Activated CD4-positive, alpha-beta T cell treated with anti-CD3 and anti-CD28 coated beads, Interleukin-2, amount 50 U/mL, for 48 hours (primary cell): ENCODE measurements at regions not wholly inside any gene's neighbourhood (a gene's known extent, or its start where the extent isn't known, plus 50 kb on each side); places are given as distances from the start of the nearest gene placed in this dataset.
"Not testable (repeated sequence)": the region's sequence is repeated elsewhere in the genome, so short reads cannot be mapped to it uniquely, and the experiment has no call there.

Experiments used
- DNase-seq, 2 experiments: peaks; one replicate each; pipeline ENCODE4 v3.0.0-alpha.2; 2020

DNA sequence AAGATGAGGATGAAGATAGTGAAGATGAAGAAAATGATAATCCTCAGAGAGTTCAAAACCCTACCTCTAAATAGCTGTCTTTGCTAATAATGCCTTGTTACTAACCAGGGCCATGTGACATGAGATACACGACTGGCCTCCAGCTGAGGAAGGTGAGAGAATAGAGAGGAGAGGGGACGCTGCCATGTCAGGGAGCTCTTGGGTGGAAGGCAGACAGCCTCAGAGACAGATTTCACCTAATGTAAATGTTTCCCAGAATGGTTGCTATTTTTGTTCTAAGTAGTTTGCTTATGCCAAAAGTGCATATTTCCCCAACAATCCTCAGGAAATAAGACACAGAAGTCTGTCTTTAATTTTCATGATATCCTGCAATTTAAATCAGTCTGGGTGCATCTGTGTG, 138.4 kb downstream of the ELOVL4 start:
- no peak for DNase-seq

DNA sequence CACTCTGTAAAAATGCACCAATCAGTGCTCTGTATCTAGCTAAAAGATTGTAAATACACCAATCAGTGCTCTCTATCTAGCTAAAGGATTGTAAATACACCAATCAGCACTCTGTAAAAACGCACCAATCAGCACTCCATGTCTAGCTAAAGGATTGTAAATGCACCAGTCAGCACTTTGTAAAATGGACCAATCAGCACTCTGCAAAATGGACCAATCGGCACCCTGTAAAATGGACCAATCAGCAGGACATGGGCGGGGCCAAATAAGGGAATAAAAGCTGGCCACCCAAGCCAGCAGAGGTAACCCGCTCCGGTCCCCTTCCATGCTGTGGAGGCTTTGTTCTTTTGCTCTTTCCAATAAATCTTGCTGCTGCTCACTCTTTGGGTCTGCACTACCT, 140.7 kb downstream of the ELOVL4 start:
- DNase-seq, result not testable (repeated sequence)

DNA sequence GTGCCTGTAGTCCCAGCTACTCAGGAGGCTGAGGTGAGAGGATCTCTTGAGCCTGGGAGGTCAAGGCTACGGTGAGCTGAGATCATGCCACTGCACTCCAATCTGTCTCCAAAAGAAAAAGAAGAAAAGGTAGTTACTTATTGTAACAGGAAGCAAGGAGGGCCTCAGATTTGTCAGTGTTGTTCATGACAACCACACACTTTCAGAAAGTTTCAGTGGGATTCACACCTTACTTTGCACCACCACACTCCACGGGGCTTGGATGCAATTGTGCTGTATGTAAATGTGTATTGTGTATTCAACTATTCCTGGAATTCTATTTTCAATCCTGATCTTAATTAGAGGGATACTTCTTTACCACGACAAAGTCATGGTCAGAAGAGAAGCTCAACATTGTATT, 142.6 kb downstream of the ELOVL4 start:
- DNase-seq, result no peak

DNA sequence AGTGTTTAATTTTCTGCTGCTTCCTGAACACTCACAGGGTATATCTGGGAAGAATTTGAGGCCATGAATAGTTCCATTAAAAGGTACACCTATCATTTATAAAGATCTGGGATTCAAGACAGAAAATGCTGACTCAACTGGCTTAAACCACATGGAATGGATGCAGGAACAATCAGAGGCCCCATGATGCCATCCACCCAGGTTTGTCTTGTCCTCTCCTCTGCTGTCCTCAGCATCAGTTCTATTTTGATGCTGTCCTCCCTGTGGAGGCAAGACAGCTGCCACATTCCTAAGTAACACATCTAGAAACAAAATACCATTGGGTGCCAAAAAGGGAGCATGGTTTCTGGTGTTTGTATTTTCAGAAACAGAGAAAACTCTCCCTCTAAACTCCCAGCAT, 143.4 kb downstream of the ELOVL4 start:
- DNase-seq, result no peak

DNA sequence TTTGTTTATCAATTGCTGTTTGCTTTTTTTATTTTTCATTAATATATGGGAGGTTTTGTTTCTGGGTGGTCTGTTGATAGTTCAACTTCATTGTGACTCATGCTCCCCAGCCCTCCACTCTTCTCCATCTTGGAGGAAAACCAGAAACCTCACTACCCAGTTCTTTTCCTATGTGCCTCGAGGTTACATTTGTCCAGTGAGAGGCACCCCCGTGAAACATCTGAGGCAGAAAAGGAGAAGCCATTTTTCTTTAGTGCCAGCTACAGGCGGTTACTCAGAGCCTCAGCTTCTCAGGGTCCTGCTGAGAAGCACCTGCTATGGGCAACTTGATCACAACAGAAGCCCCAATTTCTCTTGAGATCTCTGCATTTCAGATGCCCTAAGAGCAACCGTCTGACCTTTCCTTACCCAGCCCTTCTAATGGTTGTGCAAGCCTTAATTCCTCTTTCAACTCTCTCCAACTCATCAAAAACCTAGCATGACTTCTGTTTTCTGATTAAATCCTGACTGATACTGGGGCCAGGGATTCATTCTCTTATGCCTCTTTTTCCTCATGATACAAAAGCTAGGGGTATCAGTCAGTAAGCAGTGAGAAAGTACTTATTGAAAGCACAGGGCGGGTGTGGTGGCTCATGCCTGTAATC, 144.6 kb downstream of the ELOVL4 start:
- DNase-seq, result no peak

DNA sequence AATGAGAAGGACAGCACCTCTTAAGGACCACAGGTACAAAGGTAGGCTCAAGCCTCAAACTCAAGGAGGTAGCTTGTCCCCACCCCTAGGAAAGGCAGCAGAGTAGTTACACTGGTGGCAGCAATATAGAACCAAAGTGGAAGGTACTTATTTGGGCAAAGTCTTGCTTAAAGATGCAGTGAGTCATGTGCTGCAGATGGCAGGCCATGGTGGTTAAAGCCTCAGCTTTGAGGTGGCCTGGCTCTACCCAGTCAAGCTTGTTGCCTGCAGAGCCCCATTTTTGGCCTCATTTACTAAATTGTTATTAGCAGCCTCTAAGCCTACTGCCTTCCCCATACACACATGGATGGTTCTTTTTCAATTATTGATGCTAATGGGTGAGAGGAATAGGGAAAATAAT, 146.0 kb downstream of the ELOVL4 start:
- DNase-seq, result no peak

DNA sequence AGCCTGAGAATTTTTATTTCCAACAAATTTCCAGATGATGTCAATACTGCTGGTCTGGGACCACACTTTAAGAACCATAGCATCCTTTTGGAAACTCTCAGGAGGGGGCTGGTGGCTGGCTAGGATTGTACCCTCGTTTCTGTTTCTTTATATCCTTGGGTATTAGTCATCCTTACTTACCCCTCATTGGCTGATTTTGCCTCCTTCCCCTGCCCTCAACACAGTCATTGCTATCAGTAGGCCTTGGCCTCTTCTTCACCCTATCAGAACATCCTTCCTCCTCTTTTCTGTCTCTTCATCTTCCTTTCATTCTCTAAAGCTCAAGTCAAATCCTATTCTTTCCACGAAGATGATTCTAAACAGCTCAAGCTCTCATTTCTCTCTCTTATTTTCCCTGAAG, 148.5 kb downstream of the ELOVL4 start:
- DNase-seq, result no peak

DNA sequence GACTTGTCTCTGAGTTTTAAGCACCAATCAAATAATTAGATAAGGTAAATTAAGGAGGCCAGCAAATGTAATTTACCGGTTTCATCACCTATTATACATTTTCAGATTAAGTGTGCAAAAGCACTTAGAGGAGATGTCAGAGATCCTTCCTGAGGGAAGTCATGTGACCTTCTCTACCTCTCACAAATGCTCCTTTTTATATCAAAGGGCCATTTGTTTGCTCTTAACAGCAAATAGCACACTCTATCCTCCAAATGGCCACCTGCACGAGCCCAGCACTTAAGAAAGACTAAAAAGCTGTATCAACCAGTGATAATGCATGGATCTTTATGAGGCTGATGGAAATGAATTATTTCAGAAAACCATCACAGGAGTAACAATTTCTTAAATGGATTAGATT, 149.4 kb downstream of the ELOVL4 start:
- DNase-seq, result no peak

DNA sequence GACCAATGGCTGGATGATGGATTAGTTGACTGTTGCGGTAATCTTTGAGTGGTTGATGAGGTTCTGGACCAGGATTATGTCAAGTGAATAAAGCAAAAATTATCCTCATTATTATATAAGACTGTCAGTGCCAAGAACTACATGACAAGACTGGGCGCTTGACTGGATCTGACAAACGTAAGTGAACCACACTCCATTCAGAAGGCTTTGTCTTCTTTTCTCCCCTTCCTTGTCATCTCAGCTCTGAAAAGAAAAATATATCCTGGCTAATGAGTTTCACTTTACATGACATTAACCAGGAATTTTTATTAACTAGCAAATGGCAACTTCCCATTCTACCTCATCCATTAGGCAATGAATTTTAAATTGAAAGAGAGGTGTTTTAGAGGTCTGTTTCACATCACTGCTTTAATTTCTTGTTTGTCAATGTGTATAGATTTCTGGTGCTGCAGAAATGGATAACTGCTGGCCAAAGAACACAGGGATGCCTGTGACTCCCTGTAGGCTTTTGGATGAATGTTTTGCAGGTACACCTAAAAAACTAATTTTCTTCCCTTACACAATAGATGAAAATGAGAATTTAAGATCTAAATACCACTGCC, 150.1 kb downstream of the ELOVL4 start:
- no peak for DNase-seq

DNA sequence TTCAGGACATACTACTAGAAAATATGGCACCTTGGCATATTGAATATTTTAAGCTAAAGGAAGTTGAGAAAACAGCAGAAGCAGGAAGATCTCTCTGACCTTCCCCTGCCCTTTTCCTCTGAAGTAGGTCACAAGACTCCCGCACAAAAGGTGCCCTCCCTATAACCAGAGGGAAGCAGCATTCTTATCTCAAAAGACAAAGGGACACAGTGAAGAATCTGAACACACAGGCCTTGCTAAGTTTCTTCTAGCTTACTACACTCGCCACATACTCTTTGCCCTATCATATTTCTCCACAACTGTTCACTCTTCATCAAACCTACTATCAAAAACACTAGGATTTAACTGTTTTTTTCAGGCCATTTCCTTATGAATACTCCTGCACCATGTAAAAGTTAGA, 151.2 kb downstream of the ELOVL4 start:
- no peak for DNase-seq

DNA sequence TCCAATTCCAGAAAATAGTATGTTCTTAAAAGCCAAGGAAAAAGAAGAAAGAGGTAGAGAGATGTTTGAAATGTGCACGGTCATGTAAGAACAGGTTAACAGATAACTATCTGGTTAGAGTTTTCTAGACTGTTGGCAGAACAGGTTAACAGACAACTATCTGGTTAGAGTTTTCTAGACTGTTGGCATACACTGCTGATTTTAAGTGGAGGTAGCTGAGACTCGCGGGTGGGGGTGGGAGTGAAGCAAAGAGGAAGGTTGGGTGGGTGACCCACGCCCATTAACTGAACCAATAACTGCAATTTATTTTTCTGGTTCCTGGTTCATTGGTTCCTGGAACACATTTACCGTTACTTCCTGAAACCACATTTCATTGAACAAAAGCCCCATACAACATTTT, 157.5 kb downstream of the ELOVL4 start:
- DNase-seq, result no peak

DNA sequence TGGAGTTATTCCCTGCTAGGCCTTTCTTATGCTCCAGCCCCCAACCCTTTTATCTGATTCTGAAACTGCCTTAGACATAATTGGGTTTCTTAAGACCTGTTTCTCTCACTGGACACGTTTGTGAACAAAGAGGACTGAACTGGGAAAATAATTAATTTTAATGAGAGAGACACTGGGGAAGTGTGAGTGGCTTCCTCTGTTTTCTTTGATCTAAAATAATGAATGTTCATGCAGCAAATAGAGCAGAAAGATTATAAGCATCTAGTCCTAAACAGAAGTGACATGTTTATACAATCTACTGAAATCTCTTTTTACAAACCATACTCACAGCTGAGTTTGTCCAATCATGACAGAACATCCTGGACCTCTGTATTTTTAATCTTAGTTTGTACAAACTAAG, 157.6 kb downstream of the SH3BGRL2 start:
- DNase-seq, result no peak

DNA sequence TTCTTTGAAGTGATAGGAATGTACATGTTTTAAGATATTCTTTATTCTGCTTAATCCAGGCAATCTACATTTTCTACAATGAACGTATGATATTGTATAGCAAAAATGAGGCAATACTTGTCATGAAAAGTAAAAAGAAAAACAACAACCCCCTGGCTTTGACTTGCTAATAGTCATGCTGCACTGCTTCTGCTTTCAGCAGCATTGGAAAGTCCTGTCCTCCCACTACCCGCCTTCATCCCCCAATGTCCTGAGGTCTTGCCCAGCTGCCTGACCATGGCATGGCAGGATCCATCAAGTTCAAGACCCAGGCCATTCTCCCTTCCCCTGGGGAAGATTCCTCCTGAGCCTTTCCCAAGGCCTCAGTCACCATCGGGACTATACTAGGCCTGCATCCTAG, 156.5 kb downstream of the SH3BGRL2 start:
- DNase-seq, result no peak

DNA sequence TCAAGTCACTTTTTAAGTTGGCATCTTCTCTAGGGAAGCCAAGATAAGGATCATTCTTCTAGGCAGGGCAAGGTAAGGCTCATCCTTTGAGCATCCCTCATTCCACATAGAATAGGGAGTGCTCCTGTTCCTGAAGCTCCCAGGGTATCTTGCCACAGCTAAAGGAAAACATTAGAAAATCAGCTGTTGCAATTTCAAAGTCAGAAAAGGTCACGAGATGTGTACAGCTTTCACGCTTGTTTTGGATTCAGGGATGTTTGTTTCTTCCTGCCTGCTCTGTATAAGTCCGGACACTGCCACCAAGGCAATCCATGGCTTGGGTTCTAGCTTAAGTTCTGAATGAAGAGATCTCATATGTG, 153.2 kb downstream of the SH3BGRL2 start:
- no peak for DNase-seq

DNA sequence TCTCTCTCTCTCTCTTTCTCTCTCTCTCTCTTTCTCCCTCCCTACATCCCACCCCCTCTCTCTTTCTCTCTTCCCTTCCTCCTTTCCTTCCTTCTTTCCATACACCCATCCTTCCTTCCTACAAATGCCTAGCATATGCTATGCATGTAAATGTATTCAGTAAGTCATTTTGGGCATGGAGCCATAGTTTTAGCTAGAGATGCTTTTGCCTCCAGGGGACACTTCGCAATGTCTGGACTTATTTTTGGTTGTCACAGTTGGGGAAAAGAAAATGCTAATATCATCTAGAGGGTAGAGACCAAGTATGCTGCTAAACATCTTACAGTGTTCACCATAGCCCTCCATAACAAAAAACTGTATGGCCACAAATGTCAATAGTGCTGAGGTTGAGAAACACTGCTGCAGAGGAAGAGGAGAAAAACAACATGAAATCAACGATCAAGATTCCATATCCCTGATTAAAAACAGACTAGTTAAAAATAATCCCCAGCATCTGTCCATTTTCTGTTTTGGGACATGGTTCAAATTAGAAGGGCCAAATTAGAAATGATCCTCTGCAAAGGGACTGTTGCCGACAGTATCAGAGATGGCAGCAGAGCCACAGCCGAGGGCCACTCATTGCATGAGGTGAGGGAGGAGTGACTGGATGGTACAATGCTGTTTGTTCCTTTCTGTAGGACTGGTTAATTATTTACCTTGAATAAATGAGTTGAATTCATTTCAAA, 152.7 kb downstream of the SH3BGRL2 start:
- DNase-seq, result no peak

DNA sequence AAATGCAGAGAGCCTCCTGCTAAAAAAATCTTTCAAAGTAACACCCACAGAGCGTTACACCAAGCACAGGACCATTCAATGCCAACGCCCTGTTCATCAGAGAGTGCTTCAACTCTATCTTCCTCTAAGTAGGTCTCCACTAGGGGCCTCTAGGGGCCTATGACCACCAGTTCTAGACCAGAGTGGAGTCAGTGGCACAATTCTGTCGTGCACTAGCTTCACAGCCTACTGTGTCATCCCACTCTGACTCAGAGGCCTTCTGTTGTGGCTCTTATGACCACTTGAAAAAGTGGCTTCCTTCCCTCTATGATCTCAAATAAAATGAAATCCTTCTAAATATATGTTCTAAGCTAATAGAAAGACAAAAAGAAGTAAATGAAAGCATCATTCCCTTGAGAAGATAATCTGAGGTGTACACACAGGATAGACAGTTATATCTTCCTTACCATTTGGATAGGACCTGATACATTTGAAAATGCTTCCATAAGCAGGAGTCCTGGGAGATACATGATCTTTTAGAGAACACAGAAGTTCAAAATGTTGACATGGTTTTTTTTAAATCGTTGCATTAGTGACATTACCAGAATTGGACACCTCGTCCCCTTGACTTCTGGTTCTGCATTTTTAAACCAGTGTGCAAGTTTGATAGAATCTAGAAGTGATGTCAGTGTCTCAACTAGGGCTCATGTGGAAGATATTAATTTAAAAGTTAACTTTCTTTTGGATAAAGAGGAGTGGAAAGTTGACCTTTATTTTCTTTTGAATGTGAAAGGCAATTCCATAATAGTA, 151.9 kb downstream of the SH3BGRL2 start:
- DNase-seq, result no peak

DNA sequence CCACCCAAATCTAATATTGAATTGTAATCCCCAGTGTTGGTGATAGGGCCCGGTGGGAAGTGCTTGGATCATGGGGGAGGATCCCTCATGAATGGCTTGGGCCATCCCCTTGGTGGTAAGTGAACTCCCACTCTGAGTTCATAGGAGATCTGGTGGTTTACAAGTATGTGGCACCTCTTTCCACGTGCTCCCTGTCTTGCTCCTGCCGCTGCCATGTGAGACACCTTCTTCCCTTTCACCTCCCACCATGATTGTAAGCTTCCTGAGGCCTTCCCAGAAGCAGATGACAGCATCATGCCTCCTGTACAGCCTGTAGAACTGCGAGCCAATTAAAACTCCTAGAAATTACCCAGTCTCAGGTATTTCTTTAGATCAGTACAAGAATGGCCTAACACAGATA, 150.8 kb downstream of the SH3BGRL2 start:
- no peak for DNase-seq

DNA sequence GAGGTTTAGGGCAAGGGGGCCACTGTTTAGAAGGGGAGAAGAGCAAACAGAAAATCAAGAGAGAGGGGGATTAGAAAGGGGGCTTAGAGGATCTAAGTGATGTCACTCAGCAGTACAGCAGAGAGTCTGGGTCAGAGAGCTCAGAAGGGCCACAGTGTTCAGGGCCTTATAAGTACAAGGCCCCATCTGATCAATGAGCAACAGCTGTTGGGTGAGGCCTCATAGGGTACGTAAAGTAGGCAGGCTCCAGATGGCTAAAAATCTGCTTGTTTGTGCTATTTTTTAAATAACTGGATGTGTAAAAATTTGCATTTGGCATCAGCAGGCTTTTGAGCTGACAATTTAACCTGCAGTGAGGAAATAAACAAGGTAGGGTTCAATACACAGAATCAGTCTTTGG, 149.8 kb downstream of the SH3BGRL2 start:
- no peak for DNase-seq

DNA sequence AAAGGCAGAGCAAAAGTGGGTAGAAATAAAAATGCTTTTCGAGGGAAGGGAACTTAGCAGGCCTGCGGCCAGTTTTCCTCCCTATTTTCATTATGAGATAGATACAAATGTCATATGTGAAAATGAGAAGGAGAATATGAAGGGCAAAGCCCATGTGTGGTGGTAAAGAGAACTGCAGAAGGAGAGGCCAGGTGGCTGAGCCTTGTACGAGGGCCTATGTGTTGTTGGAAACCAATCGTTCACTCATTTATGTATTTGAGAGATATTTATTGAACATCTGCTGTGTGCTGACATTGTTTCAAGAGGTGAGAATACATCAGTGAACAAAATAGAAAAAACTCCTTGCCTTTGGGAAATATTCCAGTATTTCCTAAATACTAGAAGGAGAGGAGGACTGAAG, 147.7 kb downstream of the SH3BGRL2 start:
- DNase-seq, result no peak

DNA sequence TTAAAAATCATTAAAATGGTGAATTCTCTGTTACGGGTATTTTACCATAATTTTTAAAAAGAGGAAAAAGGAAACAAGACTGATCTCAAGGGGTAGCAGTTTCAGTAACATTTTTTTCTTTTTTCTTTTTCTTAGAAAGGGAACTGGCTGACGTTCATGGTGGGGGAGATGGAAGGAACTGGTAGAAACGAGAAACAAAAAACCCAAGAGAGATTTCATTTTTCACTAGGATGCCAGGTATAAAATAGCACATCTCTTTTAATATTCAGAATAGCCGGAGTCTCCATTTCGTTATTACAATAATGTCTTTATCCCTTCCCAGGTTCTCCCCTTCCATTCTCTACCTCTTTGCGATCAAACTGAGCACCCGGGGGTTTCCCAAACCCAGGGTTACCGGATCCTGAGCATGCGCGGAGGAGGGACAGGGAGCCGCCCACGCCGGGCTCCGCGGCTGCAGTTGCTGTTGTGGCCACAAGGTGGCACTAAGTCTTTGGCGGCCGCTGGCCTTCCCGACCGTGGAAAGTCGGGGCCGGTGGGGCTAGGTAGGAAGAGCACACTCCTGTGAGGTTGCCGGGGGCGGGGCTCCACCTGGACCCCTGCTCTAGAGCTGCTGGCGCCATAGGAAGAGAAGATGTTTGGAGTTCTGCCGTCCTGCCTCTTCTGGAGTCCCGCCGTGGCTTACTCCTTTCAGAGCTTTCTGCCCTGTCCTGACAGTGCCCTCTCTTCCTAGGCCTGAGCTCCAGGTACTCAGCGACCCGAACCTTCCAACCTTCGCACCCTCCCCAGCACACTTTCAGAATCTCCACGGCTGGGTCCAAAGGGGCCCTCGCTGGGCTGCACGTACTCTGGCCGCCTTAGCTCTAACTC, 146.8 kb downstream of the SH3BGRL2 start:
- peak; percentile 89 to 93 for DNase-seq

DNA sequence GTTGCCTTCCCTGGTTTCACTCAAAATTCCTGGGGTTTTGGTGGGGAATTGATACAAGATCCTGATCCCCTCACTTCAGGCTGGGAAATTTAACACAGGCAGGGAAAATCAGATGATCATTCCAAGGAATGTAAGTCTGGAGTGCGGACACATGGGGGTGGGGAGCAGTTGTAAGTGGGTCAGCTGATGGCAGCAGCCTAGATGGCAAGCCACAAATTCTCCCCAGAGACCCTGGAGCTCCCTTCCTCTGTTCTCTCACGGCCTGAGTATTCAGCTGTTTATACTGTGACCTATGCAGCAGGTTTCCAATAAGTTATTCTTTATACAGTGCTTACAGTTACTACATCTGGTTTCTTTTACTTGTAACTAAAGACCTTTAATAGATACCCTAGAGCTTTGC, 144.9 kb downstream of the SH3BGRL2 start:
- DNase-seq, result no peak

DNA sequence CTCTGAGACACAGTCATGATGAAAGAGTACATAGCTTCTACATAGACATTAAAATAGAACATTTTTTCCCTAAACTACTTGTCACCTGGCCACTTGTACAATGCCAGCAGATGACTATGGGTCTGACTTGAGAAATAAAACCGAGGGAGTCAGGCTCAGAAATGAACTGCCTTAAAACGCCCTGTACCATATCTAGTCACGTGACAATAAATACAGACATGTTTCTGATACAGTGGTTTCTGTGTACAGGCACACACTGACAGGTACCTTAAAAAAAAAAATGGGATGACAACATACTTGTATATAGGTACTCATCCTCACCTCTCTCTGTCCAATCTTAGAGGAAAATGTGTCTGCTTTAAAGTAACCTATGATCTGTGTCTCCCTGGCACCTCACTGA, 144.1 kb downstream of the SH3BGRL2 start:
- no peak for DNase-seq

DNA sequence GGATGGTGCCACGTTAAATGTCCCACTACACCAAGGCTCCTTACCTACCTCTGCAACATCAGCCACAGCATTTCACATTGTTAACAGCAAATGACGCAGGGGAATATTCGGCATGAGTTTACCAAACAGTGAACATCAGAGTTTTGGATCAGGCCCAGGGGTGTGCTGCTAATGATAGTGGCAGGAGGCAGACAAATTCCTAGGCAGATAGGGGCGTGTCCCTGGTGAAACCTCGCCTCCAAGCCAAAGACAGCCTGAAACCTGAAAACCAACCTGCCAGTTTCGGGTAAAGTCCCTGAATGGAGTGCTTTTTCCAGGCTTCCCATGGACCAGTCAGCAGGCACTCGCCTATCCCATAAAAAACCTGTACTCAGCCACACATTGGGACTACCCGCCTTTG, 133.6 kb downstream of the SH3BGRL2 start:
- no peak for DNase-seq
